ENCODE measurements at regions not wholly inside any gene's neighbourhood (a gene's known extent, or its start where the extent isn't known, plus 50 kb on each side); places are given as distances from the start of the nearest gene placed in this dataset.

DNA sequence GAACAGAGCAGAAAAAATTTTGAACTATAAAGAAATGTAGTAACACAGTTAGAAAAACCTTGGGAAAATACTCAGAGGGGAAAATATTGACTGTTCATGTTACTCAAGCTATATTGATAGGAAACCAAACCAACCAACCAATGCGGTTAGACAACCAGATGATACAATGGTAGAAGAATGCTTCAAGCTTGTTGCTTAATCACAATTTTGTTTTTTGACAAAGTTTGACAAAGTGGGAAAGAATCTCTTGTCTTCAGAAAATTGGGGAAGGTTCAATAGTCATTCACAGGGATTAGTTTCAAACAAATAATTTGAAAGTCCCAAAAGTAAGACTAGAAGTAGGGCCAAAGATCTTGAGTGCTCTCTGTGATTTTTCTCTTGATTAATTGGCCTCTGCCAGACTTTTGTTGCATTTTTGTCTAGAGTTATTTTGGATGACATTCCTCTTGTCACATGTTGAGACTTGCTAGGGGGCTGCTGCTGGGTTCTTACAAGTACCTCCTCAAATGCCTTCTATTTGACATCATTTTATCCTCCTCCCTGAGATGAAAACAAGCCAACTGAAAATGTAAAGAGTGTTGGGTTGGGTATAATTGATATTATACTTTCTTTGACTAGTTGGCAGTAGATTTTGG is 233.1 kb upstream of the PHYHIPL start:
- Histone ChIP-seq H3K9me3 (replicated peaks; ENCODE audit: control insufficient read depth, insufficient read depth, low read length) (no peaks in the 10 kb centered on the region), H3K4me1 (ENCODE audit: control insufficient read depth, extremely low read depth, insufficient read depth, low read length) (no peaks in the 10 kb centered on the region), H3K79me2 (ENCODE audit: control insufficient read depth, insufficient read depth, low read length) (no peaks in the 10 kb centered on the region), H3K9me1 (replicated peaks; ENCODE audit: control insufficient read depth, extremely low read depth, insufficient read depth, low read length) (no peaks in the 10 kb centered on the region), H3K4me3 (replicated peaks in 1 of 3; ENCODE audit: insufficient read depth in 1 of 3, low read depth in 1 of 3, low read length in 3 of 3) (no peak overlapping the region), H4K20me1 (replicated peaks; ENCODE audit: control insufficient read depth, extremely low read depth, insufficient read depth, low read length) (no peaks in the 10 kb centered on the region), H3K9ac (replicated peaks; ENCODE audit: extremely low read depth, insufficient read depth, low read length) (no peak overlapping the region), H2AFZ (ENCODE audit: low read depth, low read length) (no peak overlapping the region), H3K27me3 (ENCODE audit: control insufficient read depth in 2 of 2, insufficient read depth in 2 of 2, low read length in 2 of 2) (no peaks in the 10 kb centered on the region), H3K4me2 (ENCODE audit: insufficient read depth, low read length) (no peak overlapping the region), H3K36me3 (ENCODE audit: control insufficient read depth in 2 of 2, extremely low read depth in 1 of 2, insufficient read depth in 2 of 2, low read length in 2 of 2) (no peaks in the 10 kb centered on the region), H3K27ac (ENCODE audit: insufficient read depth, low read depth, low read length) (no peak overlapping the region)
- BruUV-seq (replicated peaks) = no TSS peak
- TF ChIP-seq EZH2 (IDR thresholded peaks at IDR 0.05; ENCODE audit: borderline replicate concordance, low read depth, low read length, severe bottlenecking) (no peak), POLR2A (IDR thresholded peaks at IDR 0.05; ENCODE audit: low read depth, low read length) (no peak)
- DNase-seq (ENCODE audit: low read depth, low spot score) (no peak), FAIRE-seq (no peak)
- ChIA-PET CTCF (interaction anchor here (1.7 kb wide), 1 partner anchor 9 kb away, joined by 4 read pairs; no protein-coding TSS in a partner anchor), POLR2A (no interaction called here)
- intact Hi-C loops (cut with micrococcal nuclease) (no loop called here), dilution Hi-C loops (cut with MboI; ENCODE audit: extremely low pct_ligation_motif_present, low sequenced_read_pairs) (no loop called here)

DNA sequence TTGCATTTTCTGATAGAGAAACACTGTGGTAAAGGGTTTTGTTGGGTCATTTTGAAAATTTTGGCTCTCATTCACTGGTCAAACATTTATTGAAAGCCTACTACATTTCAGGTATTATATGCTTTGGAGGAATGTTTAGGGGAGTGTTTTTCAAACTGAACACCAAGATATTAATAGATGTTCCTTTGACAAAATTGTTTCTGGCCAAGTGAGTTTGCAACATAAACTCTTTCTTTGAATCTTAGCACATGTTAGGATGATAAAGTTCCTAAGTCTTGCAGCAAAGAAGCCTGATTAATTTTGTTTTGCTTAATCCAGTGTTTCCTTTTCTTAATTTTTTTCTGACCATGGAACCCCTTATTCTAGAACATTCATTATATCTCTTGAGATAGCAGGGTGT is 232.5 kb upstream of the PHYHIPL start:
- DNase-seq (ENCODE audit: low read depth, low spot score) (no peak), FAIRE-seq (no peak)
- H3K9ac ChIP-seq (replicated peaks; ENCODE audit: extremely low read depth, insufficient read depth, low read length) = no peak overlapping the region
- H4K20me1 ChIP-seq (replicated peaks; ENCODE audit: control insufficient read depth, extremely low read depth, insufficient read depth, low read length) = no peaks in the 10 kb centered on the region
- CTCF ChIA-PET = no interaction called here
- no peak overlapping the region for H3K27ac ChIP-seq (ENCODE audit: insufficient read depth, low read depth, low read length)
- H3K9me3 ChIP-seq (replicated peaks; ENCODE audit: control insufficient read depth, insufficient read depth, low read length) = no peaks in the 10 kb centered on the region
- H3K36me3 ChIP-seq (ENCODE audit: control insufficient read depth in 2 of 2, extremely low read depth in 1 of 2, insufficient read depth in 2 of 2, low read length in 2 of 2) = no peaks in the 10 kb centered on the region
- POLR2A ChIA-PET = no interaction called here
- no peaks in the 10 kb centered on the region for H3K4me1 ChIP-seq (ENCODE audit: control insufficient read depth, extremely low read depth, insufficient read depth, low read length)
- no peak for TF ChIP-seq POLR2AphosphoS5 (IDR thresholded peaks at IDR 0.05; ENCODE audit: insufficient read depth, low read depth, low read length)
- no peak for TF ChIP-seq EZH2 (IDR thresholded peaks at IDR 0.05; ENCODE audit: borderline replicate concordance, low read depth, low read length, severe bottlenecking)
- no peak for TF ChIP-seq MYC (IDR thresholded peaks at IDR 0.05; ENCODE audit: low read depth, low read length)
- no peak for TF ChIP-seq GATA2 (IDR thresholded peaks at IDR 0.05; ENCODE audit: insufficient read depth, insufficient read length, low read depth, low read length)
- no peak for TF ChIP-seq POLR2A (IDR thresholded peaks at IDR 0.05; ENCODE audit: low read depth, low read length)
- TF ChIP-seq, protein P1, sequence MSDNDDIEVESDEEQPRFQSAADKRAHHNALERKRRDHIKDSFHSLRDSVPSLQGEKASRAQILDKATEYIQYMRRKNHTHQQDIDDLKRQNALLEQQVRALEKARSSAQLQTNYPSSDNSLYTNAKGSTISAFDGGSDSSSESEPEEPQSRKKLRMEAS (IDR thresholded peaks at IDR 0.05; ENCODE audit: insufficient read depth, insufficient read length) = no peak
- TF ChIP-seq, protein P2, sequence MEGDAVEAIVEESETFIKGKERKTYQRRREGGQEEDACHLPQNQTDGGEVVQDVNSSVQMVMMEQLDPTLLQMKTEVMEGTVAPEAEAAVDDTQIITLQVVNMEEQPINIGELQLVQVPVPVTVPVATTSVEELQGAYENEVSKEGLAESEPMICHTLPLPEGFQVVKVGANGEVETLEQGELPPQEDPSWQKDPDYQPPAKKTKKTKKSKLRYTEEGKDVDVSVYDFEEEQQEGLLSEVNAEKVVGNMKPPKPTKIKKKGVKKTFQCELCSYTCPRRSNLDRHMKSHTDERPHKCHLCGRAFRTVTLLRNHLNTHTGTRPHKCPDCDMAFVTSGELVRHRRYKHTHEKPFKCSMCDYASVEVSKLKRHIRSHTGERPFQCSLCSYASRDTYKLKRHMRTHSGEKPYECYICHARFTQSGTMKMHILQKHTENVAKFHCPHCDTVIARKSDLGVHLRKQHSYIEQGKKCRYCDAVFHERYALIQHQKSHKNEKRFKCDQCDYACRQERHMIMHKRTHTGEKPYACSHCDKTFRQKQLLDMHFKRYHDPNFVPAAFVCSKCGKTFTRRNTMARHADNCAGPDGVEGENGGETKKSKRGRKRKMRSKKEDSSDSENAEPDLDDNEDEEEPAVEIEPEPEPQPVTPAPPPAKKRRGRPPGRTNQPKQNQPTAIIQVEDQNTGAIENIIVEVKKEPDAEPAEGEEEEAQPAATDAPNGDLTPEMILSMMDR (IDR thresholded peaks at IDR 0.05; ENCODE audit: extremely low read depth in 1 of 2, insufficient read depth in 1 of 2, low read depth in 1 of 2, low read length in 2 of 2) = no peak
- TF ChIP-seq JUN (IDR thresholded peaks at IDR 0.05; ENCODE audit: borderline replicate concordance, insufficient read depth, insufficient read length, low read depth) = no peak
- TF ChIP-seq FOS (IDR thresholded peaks at IDR 0.05; ENCODE audit: borderline replicate concordance, insufficient read depth, low read length) = no peak
- BruUV-seq (replicated peaks) = no TSS peak
- no peaks in the 10 kb centered on the region for H3K9me1 ChIP-seq (replicated peaks; ENCODE audit: control insufficient read depth, extremely low read depth, insufficient read depth, low read length)
- H3K79me2 ChIP-seq (ENCODE audit: control insufficient read depth, insufficient read depth, low read length) = no peaks in the 10 kb centered on the region
- no peak overlapping the region for H3K4me3 ChIP-seq (replicated peaks in 1 of 3; ENCODE audit: insufficient read depth in 1 of 3, low read depth in 1 of 3, low read length in 3 of 3)
- intact Hi-C loops (cut with micrococcal nuclease) (no loop called here), dilution Hi-C loops (cut with MboI; ENCODE audit: extremely low pct_ligation_motif_present, low sequenced_read_pairs) (no loop called here)
- H3K4me2 ChIP-seq (ENCODE audit: insufficient read depth, low read length) = no peak overlapping the region
- no peaks in the 10 kb centered on the region for H3K27me3 ChIP-seq (ENCODE audit: control insufficient read depth in 2 of 2, insufficient read depth in 2 of 2, low read length in 2 of 2)
- H2AFZ ChIP-seq (ENCODE audit: low read depth, low read length) = no peak overlapping the region

Measured in endothelial cell of umbilical vein (primary cell).